ENCODE measurements at regions not wholly inside any gene's neighbourhood (a gene's known extent, or its start where the extent isn't known, plus 50 kb on each side); places are given as distances from the start of the nearest gene placed in this dataset.
"Not testable (repeated sequence)": the region's sequence is repeated elsewhere in the genome, so short reads cannot be mapped to it uniquely, and the experiment has no call there.

DNA sequence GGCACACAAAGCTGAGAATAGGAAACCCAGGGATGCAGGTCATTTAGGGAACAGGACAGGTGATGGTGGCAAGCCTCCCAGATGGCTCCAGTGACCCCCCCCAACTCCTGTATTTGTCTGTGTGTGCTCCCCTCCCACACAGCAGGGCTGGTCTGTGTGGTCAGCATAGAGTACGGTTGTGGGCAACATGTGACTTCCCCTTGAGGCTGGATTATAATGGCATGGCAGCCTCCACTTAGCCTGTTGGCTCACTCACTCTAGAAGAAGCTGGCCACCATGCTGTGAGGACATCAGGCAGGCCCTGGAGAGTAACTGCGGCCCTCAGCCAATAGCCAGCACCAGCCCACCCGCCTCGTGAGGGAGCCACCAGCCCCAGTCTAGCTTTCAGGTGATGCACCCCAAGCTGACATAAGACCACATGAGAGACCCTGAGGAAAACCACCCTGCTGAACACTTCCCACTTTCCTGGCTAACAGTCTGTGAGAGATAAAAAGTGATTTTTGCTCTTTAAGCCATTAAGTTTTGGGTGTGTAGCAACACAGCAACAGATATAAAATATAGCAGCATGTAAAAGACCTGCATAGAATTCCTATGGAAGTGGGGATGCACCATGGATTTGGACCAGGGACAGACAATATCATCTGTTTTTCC is 151.3 kb downstream of the LAT start:
- not testable (repeated sequence) for TF ChIP-seq KDM1A (IDR thresholded peaks at IDR 0.05); YY1 (IDR thresholded peaks at IDR 0.05; ENCODE audit: borderline replicate concordance in 1 of 3, control insufficient read depth in 1 of 3, extremely low read depth in 1 of 3, insufficient read depth in 3 of 3, insufficient read length in 1 of 3, insufficient replicate concordance in 2 of 3, low read depth in 1 of 3, low read length in 2 of 3); POLR2A (conservative IDR thresholded peaks at IDR 0.05); USF1 (CRISPR knock-in tag; IDR thresholded peaks at IDR 0.05); MXI1 (IDR thresholded peaks at IDR 0.05; ENCODE audit: low read depth, low read length); RAD21 (CRISPR knock-in tag; conservative IDR thresholded peaks at IDR 0.05 in 1 of 2, IDR thresholded peaks at IDR 0.05 in 1 of 2); RFX5 (IDR thresholded peaks at IDR 0.05; ENCODE audit: low read depth, low read length); ZBTB40 (IDR thresholded peaks at IDR 0.05); ZBTB40 (CRISPR knock-in tag; IDR thresholded peaks at IDR 0.05); EZH2 (IDR thresholded peaks at IDR 0.05; ENCODE audit: borderline replicate concordance, low read depth, low read length); ARHGAP35 (IDR thresholded peaks at IDR 0.05; ENCODE audit: partially characterized antibody)

All from K562 (cell line).